ENCODE measurements at regions not wholly inside any gene's neighbourhood (a gene's known extent, or its start where the extent isn't known, plus 50 kb on each side); places are given as distances from the start of the nearest gene placed in this dataset.

DNA sequence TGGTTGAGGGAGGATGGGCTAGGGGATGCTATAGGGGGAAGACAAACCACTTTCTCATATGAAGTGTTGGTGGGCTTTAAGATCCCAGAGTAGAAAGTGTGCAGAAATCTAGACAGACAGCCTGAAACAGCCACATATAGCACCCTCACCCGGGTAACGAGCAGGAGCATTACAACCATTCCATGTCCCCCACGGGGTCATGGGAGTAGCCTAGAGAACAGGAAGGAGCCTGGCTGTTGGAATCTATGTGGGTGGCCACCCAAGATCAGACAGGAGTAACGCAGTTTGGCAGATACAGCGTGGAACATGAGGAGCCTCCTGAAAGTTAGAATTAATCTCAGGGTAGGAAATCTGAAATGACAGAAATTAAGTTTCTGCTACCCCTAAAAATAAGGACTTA, 146.1 kb upstream of the RAI14 start:
- no peak for DNase-seq (ENCODE audit: low read depth)

DNA sequence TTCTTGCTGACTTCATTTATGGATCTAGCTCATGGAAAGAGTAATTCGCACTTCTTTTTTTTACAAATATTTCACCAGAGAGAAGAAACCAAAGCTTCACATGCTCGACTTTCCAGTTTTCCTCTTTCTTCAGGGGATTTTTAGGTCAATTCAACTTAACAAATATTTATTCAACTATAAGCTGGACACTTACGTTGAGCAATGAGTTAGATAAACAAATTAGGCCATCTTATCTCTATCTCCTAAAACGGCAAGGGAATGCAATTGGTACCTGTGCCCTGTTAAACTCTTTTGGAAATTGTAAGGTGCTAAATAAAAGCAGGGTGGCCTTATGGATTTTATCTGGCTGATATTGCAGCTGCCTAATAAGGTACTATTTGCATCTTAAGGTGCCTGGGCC, 145.1 kb upstream of the RAI14 start:
- TF ChIP-seq, protein P1, sequence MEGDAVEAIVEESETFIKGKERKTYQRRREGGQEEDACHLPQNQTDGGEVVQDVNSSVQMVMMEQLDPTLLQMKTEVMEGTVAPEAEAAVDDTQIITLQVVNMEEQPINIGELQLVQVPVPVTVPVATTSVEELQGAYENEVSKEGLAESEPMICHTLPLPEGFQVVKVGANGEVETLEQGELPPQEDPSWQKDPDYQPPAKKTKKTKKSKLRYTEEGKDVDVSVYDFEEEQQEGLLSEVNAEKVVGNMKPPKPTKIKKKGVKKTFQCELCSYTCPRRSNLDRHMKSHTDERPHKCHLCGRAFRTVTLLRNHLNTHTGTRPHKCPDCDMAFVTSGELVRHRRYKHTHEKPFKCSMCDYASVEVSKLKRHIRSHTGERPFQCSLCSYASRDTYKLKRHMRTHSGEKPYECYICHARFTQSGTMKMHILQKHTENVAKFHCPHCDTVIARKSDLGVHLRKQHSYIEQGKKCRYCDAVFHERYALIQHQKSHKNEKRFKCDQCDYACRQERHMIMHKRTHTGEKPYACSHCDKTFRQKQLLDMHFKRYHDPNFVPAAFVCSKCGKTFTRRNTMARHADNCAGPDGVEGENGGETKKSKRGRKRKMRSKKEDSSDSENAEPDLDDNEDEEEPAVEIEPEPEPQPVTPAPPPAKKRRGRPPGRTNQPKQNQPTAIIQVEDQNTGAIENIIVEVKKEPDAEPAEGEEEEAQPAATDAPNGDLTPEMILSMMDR (IDR thresholded peaks at IDR 0.05; ENCODE audit: low read depth, low read length, missing control alignments), result no peak
- DNase-seq (ENCODE audit: low read depth), result no peak
- H3K4me3 ChIP-seq (ENCODE audit: low read depth, low read length), result no peak overlapping the region

More for the DNA sequence above, 146.1 kb upstream of the RAI14 start:
- no peak overlapping the region for H3K4me3 ChIP-seq (ENCODE audit: low read depth, low read length)
- TF ChIP-seq, protein P1 (IDR thresholded peaks at IDR 0.05; ENCODE audit: low read depth, low read length, missing control alignments), result no peak

DNA sequence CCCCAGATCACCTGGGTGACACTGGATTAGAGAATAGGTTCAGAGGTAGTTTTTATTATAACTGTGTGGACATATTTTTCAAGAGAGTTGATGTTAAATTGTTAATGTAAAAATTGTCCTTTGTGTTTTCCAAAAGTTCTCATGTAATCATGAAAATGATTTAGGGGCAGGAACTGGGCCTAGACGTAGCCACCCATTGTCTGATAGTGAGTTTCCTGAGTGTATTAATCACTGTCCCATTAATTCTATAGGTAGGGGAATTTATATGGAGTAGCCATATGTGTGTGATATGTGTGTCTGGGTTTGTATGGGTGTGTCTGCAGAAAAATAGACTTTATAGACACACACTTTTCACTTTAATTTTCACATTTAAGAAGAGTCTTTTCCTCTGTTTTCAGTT, 144.6 kb upstream of the RAI14 start:
- TF ChIP-seq, protein P1 (IDR thresholded peaks at IDR 0.05; ENCODE audit: low read depth, low read length, missing control alignments), result no peak
- H3K4me3 ChIP-seq (ENCODE audit: low read depth, low read length), result no peak overlapping the region
- no peak for DNase-seq (ENCODE audit: low read depth)

DNA sequence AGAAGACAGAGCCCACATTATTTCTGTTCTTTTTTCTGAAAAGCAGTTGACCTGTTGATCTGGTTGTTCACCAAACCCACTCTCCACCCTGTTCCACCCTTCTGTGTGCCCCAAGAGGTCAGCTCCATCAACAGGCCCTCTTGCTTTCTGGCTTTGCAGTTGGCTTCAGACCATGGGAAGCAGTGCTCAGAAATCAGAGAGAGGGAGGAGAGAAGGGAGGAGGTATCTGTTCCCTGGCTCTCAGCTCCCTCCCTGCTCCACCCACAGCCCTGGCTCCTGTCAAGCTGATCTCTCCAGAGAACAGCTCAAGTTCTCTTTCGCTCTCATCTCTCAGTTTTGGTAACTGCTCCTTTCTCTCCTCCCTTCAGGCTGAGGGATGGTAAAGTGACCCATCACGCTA, 144.2 kb upstream of the RAI14 start:
- DNase-seq (ENCODE audit: low read depth), result no peak
- TF ChIP-seq, protein P1 (IDR thresholded peaks at IDR 0.05; ENCODE audit: low read depth, low read length, missing control alignments), result no peak
- H3K4me3 ChIP-seq (ENCODE audit: low read depth, low read length), result no peak overlapping the region

DNA sequence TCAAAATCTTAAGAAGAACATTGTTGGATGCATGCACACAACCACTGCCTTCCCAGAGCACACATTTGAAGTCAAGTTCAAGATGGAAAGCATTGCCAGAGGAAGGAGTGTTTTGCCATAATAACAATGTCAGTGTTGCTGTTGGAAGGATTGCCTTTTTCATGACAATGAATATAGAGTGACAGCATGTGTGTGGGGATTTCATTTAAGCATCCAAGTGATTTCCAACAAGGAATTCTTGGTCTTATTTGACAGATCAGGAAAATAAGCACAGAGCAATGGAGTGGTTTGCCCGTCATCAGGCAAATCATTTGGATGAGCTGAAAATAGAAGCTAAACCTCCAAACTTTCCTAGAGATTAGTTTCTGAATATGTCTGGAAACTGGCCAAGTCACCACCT, 140.0 kb upstream of the RAI14 start:
- no peak overlapping the region for H3K4me3 ChIP-seq (ENCODE audit: low read depth, low read length)
- DNase-seq (ENCODE audit: low read depth), result no peak
- TF ChIP-seq, protein P1 (IDR thresholded peaks at IDR 0.05; ENCODE audit: low read depth, low read length, missing control alignments), result no peak

DNA sequence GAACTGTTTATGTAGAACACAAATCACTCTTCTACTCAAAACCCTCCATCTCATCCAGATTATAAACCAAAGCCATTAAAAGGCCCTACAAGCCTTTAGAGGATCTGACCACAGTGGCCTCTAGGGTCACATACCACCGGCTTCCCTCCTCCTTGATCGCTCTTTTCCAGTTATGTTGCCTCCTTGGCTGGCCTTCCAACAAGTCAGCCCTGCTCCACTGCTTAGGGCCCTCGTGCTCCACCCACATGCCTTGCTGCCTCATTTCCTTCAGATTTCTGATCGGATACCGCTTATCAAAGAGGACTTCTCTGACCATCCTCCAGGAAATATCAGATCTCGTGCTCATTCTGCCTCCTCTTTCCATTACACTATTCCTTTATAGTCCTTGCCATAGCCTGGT, 139.4 kb upstream of the RAI14 start:
- no peak overlapping the region for H3K4me3 ChIP-seq (ENCODE audit: low read depth, low read length)
- DNase-seq (ENCODE audit: low read depth), result no peak
- TF ChIP-seq, protein P1 (IDR thresholded peaks at IDR 0.05; ENCODE audit: low read depth, low read length, missing control alignments), result no peak

DNA sequence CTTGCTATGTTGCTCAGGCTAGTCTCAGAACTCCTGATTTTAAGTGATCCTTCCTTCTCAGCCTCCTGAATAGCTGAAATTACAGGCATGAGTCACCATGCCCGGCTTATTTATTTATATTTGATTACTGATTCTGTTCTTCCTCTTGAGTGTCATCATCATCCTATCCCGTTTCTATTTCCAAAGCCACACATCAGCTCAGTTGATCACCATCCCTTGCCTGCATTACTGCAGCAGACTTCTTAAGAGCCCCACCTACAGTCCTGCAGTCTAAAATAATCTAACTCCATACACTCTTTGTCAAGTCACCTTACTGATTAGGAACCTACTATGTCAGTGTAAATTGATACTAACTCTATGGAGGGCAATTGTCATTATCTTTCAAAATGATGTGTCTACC, 138.9 kb upstream of the RAI14 start:
- no peak overlapping the region for H3K4me3 ChIP-seq (ENCODE audit: low read depth, low read length)
- TF ChIP-seq, protein P1 (IDR thresholded peaks at IDR 0.05; ENCODE audit: low read depth, low read length, missing control alignments), result no peak
- no peak for DNase-seq (ENCODE audit: low read depth)

All from GM12864 (cell line).